ENCODE measurements at regions not wholly inside any gene's neighbourhood (a gene's known extent, or its start where the extent isn't known, plus 50 kb on each side); places are given as distances from the start of the nearest gene placed in this dataset.

GRCh38 chr13:74709226-74709625, 575.0 kb upstream of the KLF12 start:
- no CpG with 5 or more reads among the region's 2 CpGs for WGBS (ENCODE audit: insufficient coverage, insufficient read length)

GRCh38 chr13:74708629-74709028, 574.4 kb upstream of the KLF12 start:
- no peak overlapping the region for H3K27ac ChIP-seq (ENCODE audit: low read length)
- no CpG with 5 or more reads among the region's 3 CpGs for WGBS (ENCODE audit: insufficient coverage, insufficient read length)
- H3K36me3 ChIP-seq (ENCODE audit: control insufficient read depth, insufficient read depth, low read length) = no peaks in the 10 kb centered on the region
- no peaks in the 10 kb centered on the region for H3K9me3 ChIP-seq (ENCODE audit: control insufficient read depth, insufficient read depth, low read length)
- H3K4me3 ChIP-seq (ENCODE audit: low read length) = no peak overlapping the region
- DNase-seq (ENCODE audit: low read depth, low spot score) = no peak
- H3K27me3 ChIP-seq (ENCODE audit: control insufficient read depth, insufficient read depth, low read length) = no peaks in the 10 kb centered on the region
- H3K4me1 ChIP-seq (ENCODE audit: control insufficient read depth, insufficient read depth, low read length) = no peaks in the 10 kb centered on the region

More at GRCh38 chr13:74709226-74709625, 575.0 kb upstream of the KLF12 start:
- Histone ChIP-seq H3K4me1 (ENCODE audit: control insufficient read depth, insufficient read depth, low read length) (no peaks in the 10 kb centered on the region), H3K27me3 (ENCODE audit: control insufficient read depth, insufficient read depth, low read length) (no peaks in the 10 kb centered on the region), H3K27ac (ENCODE audit: low read length) (no peak overlapping the region), H3K36me3 (ENCODE audit: control insufficient read depth, insufficient read depth, low read length) (no peaks in the 10 kb centered on the region), H3K4me3 (ENCODE audit: low read length) (no peak overlapping the region), H3K9me3 (ENCODE audit: control insufficient read depth, insufficient read depth, low read length) (no peaks in the 10 kb centered on the region)
- DNase-seq (ENCODE audit: low read depth, low spot score) = no peak

- no peaks in the 10 kb centered on the region for H3K4me1 ChIP-seq (ENCODE audit: control insufficient read depth, insufficient read depth, low read length)
- DNase-seq (ENCODE audit: low read depth, low spot score) = no peak
- no CpG with 5 or more reads among the region's 1 CpG for WGBS (ENCODE audit: insufficient coverage, insufficient read length)
- no peaks in the 10 kb centered on the region for H3K27me3 ChIP-seq (ENCODE audit: control insufficient read depth, insufficient read depth, low read length)
- H3K27ac ChIP-seq (ENCODE audit: low read length) = no peak overlapping the region
- H3K36me3 ChIP-seq (ENCODE audit: control insufficient read depth, insufficient read depth, low read length) = no peaks in the 10 kb centered on the region
- H3K4me3 ChIP-seq (ENCODE audit: low read length) = no peak overlapping the region
- no peaks in the 10 kb centered on the region for H3K9me3 ChIP-seq (ENCODE audit: control insufficient read depth, insufficient read depth, low read length)
These were observed 573.1 kb upstream of the KLF12 start for GRCh38 chr13:74707291-74707690.

- WGBS (ENCODE audit: insufficient coverage, insufficient read length) = no CpG with 5 or more reads among the region's 2 CpGs
- Histone ChIP-seq H3K4me3 (ENCODE audit: low read length) (no peak overlapping the region), H3K27ac (ENCODE audit: low read length) (no peak overlapping the region), H3K4me1 (ENCODE audit: control insufficient read depth, insufficient read depth, low read length) (no peaks in the 10 kb centered on the region), H3K27me3 (ENCODE audit: control insufficient read depth, insufficient read depth, low read length) (no peaks in the 10 kb centered on the region), H3K9me3 (ENCODE audit: control insufficient read depth, insufficient read depth, low read length) (no peaks in the 10 kb centered on the region), H3K36me3 (ENCODE audit: control insufficient read depth, insufficient read depth, low read length) (no peaks in the 10 kb centered on the region)
- no peak for DNase-seq (ENCODE audit: low read depth, low spot score)
These were observed 572.6 kb upstream of the KLF12 start for GRCh38 chr13:74706801-74707200.

- Histone ChIP-seq H3K36me3 (ENCODE audit: control insufficient read depth, insufficient read depth, low read length) (no peaks in the 10 kb centered on the region), H3K4me3 (ENCODE audit: low read length) (no peak overlapping the region), H3K27me3 (ENCODE audit: control insufficient read depth, insufficient read depth, low read length) (no peaks in the 10 kb centered on the region), H3K4me1 (ENCODE audit: control insufficient read depth, insufficient read depth, low read length) (no peaks in the 10 kb centered on the region), H3K27ac (ENCODE audit: low read length) (no peak overlapping the region), H3K9me3 (ENCODE audit: control insufficient read depth, insufficient read depth, low read length) (no peaks in the 10 kb centered on the region)
- no peak for DNase-seq (ENCODE audit: low read depth, low spot score)
- no CpG with 5 or more reads among the region's 2 CpGs for WGBS (ENCODE audit: insufficient coverage, insufficient read length)
These were observed 571.2 kb upstream of the KLF12 start for GRCh38 chr13:74705438-74705837.

GRCh38 chr13:74703855-74704387, 569.7 kb upstream of the KLF12 start:
- Histone ChIP-seq H3K27me3 (ENCODE audit: control insufficient read depth, insufficient read depth, low read length) (no peaks in the 10 kb centered on the region), H3K4me1 (ENCODE audit: control insufficient read depth, insufficient read depth, low read length) (no peaks in the 10 kb centered on the region), H3K4me3 (ENCODE audit: low read length) (no peak overlapping the region), H3K36me3 (ENCODE audit: control insufficient read depth, insufficient read depth, low read length) (no peaks in the 10 kb centered on the region), H3K27ac (ENCODE audit: low read length) (no peak overlapping the region), H3K9me3 (ENCODE audit: control insufficient read depth, insufficient read depth, low read length) (no peaks in the 10 kb centered on the region)
- no CpG with 5 or more reads among the region's 3 CpGs for WGBS (ENCODE audit: insufficient coverage, insufficient read length)
- no peak for DNase-seq (ENCODE audit: low read depth, low spot score)

GRCh38 chr13:74696148-74696922, 562.1 kb upstream of the KLF12 start:
- Histone ChIP-seq H3K4me3 (ENCODE audit: low read length) (no peak overlapping the region), H3K36me3 (ENCODE audit: control insufficient read depth, insufficient read depth, low read length) (no peaks in the 10 kb centered on the region), H3K27ac (ENCODE audit: low read length) (no peak overlapping the region), H3K27me3 (ENCODE audit: control insufficient read depth, insufficient read depth, low read length) (no peaks in the 10 kb centered on the region), H3K9me3 (ENCODE audit: control insufficient read depth, insufficient read depth, low read length) (no peaks in the 10 kb centered on the region), H3K4me1 (ENCODE audit: control insufficient read depth, insufficient read depth, low read length) (no peaks in the 10 kb centered on the region)
- DNase-seq (ENCODE audit: low read depth, low spot score) = no peak
- no CpG with 5 or more reads among the region's 8 CpGs for WGBS (ENCODE audit: insufficient coverage, insufficient read length)

GRCh38 chr13:74695021-74695800, 561.0 kb upstream of the KLF12 start:
- H3K4me3 ChIP-seq (ENCODE audit: low read length) = no peak overlapping the region
- H3K27ac ChIP-seq (ENCODE audit: low read length) = no peak overlapping the region
- no peaks in the 10 kb centered on the region for H3K36me3 ChIP-seq (ENCODE audit: control insufficient read depth, insufficient read depth, low read length)
- H3K9me3 ChIP-seq (ENCODE audit: control insufficient read depth, insufficient read depth, low read length) = no peaks in the 10 kb centered on the region
- WGBS (ENCODE audit: insufficient coverage, insufficient read length) = no CpG with 5 or more reads among the region's 11 CpGs
- no peaks in the 10 kb centered on the region for H3K27me3 ChIP-seq (ENCODE audit: control insufficient read depth, insufficient read depth, low read length)
- no peak for DNase-seq (ENCODE audit: low read depth, low spot score)
- no peaks in the 10 kb centered on the region for H3K4me1 ChIP-seq (ENCODE audit: control insufficient read depth, insufficient read depth, low read length)

- Histone ChIP-seq H3K27me3 (ENCODE audit: control insufficient read depth, insufficient read depth, low read length) (no peaks in the 10 kb centered on the region), H3K9me3 (ENCODE audit: control insufficient read depth, insufficient read depth, low read length) (no peaks in the 10 kb centered on the region), H3K4me1 (ENCODE audit: control insufficient read depth, insufficient read depth, low read length) (no peaks in the 10 kb centered on the region), H3K4me3 (ENCODE audit: low read length) (no peak overlapping the region), H3K36me3 (ENCODE audit: control insufficient read depth, insufficient read depth, low read length) (no peaks in the 10 kb centered on the region), H3K27ac (ENCODE audit: low read length) (no peak overlapping the region)
- DNase-seq (ENCODE audit: low read depth, low spot score) = no peak
- WGBS (ENCODE audit: insufficient coverage, insufficient read length) = no CpG with 5 or more reads among the region's 7 CpGs
These were observed 553.4 kb upstream of the KLF12 start for GRCh38 chr13:74687442-74688182.

GRCh38 chr13:74683411-74683810, 549.2 kb upstream of the KLF12 start:
- Histone ChIP-seq H3K27ac (ENCODE audit: low read length) (no peak overlapping the region), H3K4me1 (ENCODE audit: control insufficient read depth, insufficient read depth, low read length) (no peaks in the 10 kb centered on the region), H3K27me3 (ENCODE audit: control insufficient read depth, insufficient read depth, low read length) (no peaks in the 10 kb centered on the region), H3K4me3 (ENCODE audit: low read length) (no peak overlapping the region), H3K9me3 (ENCODE audit: control insufficient read depth, insufficient read depth, low read length) (no peaks in the 10 kb centered on the region), H3K36me3 (ENCODE audit: control insufficient read depth, insufficient read depth, low read length) (no peaks in the 10 kb centered on the region)
- no peak for DNase-seq (ENCODE audit: low read depth, low spot score)
- WGBS (ENCODE audit: insufficient coverage, insufficient read length) = no CpG with 5 or more reads among the region's 1 CpG

All from iPS DF 6.9 (cell line).